ENCODE measurements at regions not wholly inside any gene's neighbourhood (a gene's known extent, or its start where the extent isn't known, plus 50 kb on each side); places are given as distances from the start of the nearest gene placed in this dataset.

- DNase-seq (ENCODE audit: low read depth) = no peak
Observed at GRCh38 chr4:3818371-3818770, 52.2 kb downstream of the ADRA2C start.

GRCh38 chr4:3819210-3819919 lies 53.2 kb downstream of the ADRA2C start:
- no peak for DNase-seq (ENCODE audit: low read depth)

- DNase-seq (ENCODE audit: low read depth) = no peak
Observed at GRCh38 chr4:3820016-3820805, 54.0 kb downstream of the ADRA2C start.

- DNase-seq (ENCODE audit: low read depth) = no peak
Observed at GRCh38 chr4:3820806-3821579, 54.8 kb downstream of the ADRA2C start.

GRCh38 chr4:3821580-3822229 lies 55.5 kb downstream of the ADRA2C start:
- no peak for DNase-seq (ENCODE audit: low read depth)

GRCh38 chr4:3822230-3822947 lies 56.2 kb downstream of the ADRA2C start:
- no peak for DNase-seq (ENCODE audit: low read depth)

- no peak for DNase-seq (ENCODE audit: low read depth)
Observed at GRCh38 chr4:3823496-3824341, 57.5 kb downstream of the ADRA2C start.

GRCh38 chr4:3824521-3825270 lies 58.5 kb downstream of the ADRA2C start:
- DNase-seq (ENCODE audit: low read depth) = no peak

GRCh38 chr4:3825530-3825929 lies 59.3 kb downstream of the ADRA2C start:
- no peak for DNase-seq (ENCODE audit: low read depth)

GRCh38 chr4:3826247-3827172 lies 60.3 kb downstream of the ADRA2C start:
- no peak for DNase-seq (ENCODE audit: low read depth)

GRCh38 chr4:3827616-3828492 lies 61.7 kb downstream of the ADRA2C start:
- DNase-seq (ENCODE audit: low read depth) = no peak

GRCh38 chr4:3828546-3828945 lies 62.4 kb downstream of the ADRA2C start:
- no peak for DNase-seq (ENCODE audit: low read depth)

GRCh38 chr4:3829211-3829955 lies 63.2 kb downstream of the ADRA2C start:
- DNase-seq (ENCODE audit: low read depth) = no peak

GRCh38 chr4:3829956-3830773 lies 64.0 kb downstream of the ADRA2C start:
- DNase-seq (ENCODE audit: low read depth) = no peak

- DNase-seq (ENCODE audit: low read depth) = no peak
Observed at GRCh38 chr4:3830774-3831528, 64.8 kb downstream of the ADRA2C start.
